Left lung (tissue), 4 donors: ENCODE measurements at regions not wholly inside any gene's neighbourhood (a gene's known extent, or its start where the extent isn't known, plus 50 kb on each side); places are given as distances from the start of the nearest gene placed in this dataset.

ENCODE experiments used
- ATAC-seq: fragments of 200-7000 bp; cut with Tn5 transposase; one replicate; pipeline ENCODE4 v1.9.1; 2020; ENCODE audit warnings: moderate library complexity
- DNase-seq, 4 donors: peaks; one replicate each; pipeline ENCODE4 v3.0.0-alpha.2; 2013 to 2020
- H3K27ac ChIP-seq, 2 donors: fragments of 200-600 bp; sonication (generic) in 1 of 2; one replicate each; pipeline versions ENCODE4 v1.5.0 to v1.8.0; 2020 to 2021
- H3K27me3 ChIP-seq, 2 donors: fragments of 200-600 bp; sonication (generic) in 1 of 2; one replicate each; pipeline versions ENCODE4 v1.5.0 to v1.8.0; 2020 to 2021
- H3K36me3 ChIP-seq, 2 donors: fragments of 200-600 bp; sonication (generic) in 1 of 2; one replicate each; pipeline versions ENCODE4 v1.5.0 to v1.8.0; 2020 to 2021
- H3K4me1 ChIP-seq, 2 donors: fragments of 200-600 bp; one replicate each; pipeline ENCODE4 v1.8.0; 2021
- H3K4me3 ChIP-seq, 2 donors: fragments of 200-600 bp; sonication (generic) in 1 of 2; one replicate each; pipeline versions ENCODE4 v1.5.0 to v1.8.0; 2020 to 2021; ENCODE audit warnings: mild to moderate bottlenecking in 1 of 2
- H3K9me3 ChIP-seq, 2 donors: fragments of 200-600 bp; sonication (generic) in 1 of 2; one replicate each; pipeline versions ENCODE4 v1.5.0 to v1.8.0; 2020 to 2021
- CTCF ChIP-seq, 2 donors: fragments of 200-600 bp; sonication (generic) in 1 of 2; IDR thresholded peaks; one replicate each; pipeline versions ENCODE4 v1.5.0 to v1.8.0; 2021; ENCODE audit warnings: antibody characterized with exemption in 2 of 2
- intact Hi-C, 2 donors: fragments of 100-400 bp; cut with DNase I; formaldehyde crosslinking; loops; one replicate each; pipeline versions ENCODE4 v1.11.2 to v1.14.2; 2022
- donor health status: DM: no; HTN: yes; CAD: no.
- donor health status: DM: no; HTN: no; CAD: no.

DNA sequence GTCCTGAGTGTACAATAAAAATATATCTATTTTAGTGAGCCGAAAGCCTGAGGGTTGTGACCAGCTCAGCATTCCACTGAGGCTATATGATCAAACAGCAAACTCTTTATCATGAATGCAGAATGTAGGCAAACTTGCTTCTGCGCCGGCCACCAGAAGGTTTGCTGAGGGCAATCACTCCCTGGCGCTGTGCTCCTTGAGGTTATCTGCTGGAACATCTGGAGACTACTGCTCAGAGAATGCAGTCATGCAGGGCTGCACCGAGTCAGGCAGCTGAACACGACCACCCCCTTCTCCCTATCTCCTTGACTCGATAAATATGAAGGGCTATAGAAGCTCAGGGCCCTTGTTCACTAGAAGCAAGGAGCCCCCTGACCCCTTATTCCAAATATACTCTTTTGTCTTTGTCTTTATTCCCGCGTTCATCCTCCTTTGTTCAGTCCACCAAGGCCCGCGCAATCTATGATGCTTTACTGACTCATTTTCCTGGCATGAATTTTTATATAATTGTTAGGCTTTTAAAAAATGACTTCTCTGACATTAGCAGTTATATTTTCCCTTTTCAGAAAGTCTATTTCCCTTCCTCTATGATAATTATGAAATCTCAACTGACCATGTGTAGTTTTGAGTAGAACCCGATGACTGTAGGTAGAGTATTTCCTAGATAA lies 1089.3 kb downstream of the SLC16A7 start:
- ATAC-seq, result no peak
- H3K4me3 ChIP-seq, result no peak overlapping the region
- no peaks in the 10 kb centered on the region for H3K4me1 ChIP-seq
- no peaks in the 10 kb centered on the region for H3K36me3 ChIP-seq
- H3K27me3 ChIP-seq, result no peaks in the 10 kb centered on the region
- H3K27ac ChIP-seq, result no peak overlapping the region
- H3K9me3 ChIP-seq, result peaks cover 0 to 18% of the 10 kb centered on the region in 2 donors
- intact Hi-C loops, result no loop called here
- TF ChIP-seq CTCF (IDR thresholded peaks at IDR 0.05), result no peak
- DNase-seq, result no peak

GRCh38 chr12:60689137-60689536 lies 1093.3 kb downstream of the SLC16A7 start:
- no peaks in the 10 kb centered on the region for H3K36me3 ChIP-seq
- intact Hi-C loops, result no loop called here
- ATAC-seq, result no peak
- no peaks in the 10 kb centered on the region for H3K4me1 ChIP-seq
- no peak for DNase-seq
- TF ChIP-seq CTCF (IDR thresholded peaks at IDR 0.05), result no peak
- H3K4me3 ChIP-seq, result no peak overlapping the region
- no peaks in the 10 kb centered on the region for H3K27me3 ChIP-seq
- H3K27ac ChIP-seq, result no peak overlapping the region
- H3K9me3 ChIP-seq, result peaks cover 0 to 15% of the 10 kb centered on the region in 2 donors

DNA sequence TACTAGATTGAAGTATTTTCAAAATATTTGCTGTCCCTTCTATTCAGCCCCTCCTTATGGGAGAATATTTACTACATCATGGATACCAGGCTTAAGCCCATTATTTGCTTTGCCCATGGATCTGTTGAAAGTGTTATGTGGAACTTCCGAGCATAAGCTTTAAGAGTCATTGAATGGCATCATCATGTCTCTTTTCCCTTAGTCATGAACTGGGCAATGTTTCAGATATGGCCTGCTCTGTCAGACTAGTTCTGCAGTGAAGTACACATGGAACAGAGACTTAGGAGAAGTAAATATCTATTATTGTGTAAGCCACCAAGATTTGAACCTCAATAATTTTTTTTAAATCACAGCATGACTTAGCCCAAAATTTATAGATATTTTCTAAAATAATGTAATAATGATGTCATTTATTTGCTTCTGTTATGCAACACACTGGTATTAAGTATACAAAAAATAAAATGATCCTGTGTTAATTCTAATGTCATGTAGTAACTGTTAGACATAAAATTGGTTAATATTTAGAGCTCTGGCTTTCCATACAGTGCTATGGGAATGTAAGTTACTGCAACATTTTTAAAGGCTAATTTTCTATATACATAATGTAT lies 1097.3 kb downstream of the SLC16A7 start:
- no peaks in the 10 kb centered on the region for H3K27me3 ChIP-seq
- DNase-seq (no peak), ATAC-seq (no peak)
- H3K4me3 ChIP-seq, result no peak overlapping the region
- no peak for TF ChIP-seq CTCF (IDR thresholded peaks at IDR 0.05)
- intact Hi-C loops, result no loop called here
- peaks cover 0 to 15% of the 10 kb centered on the region in 2 donors for H3K9me3 ChIP-seq
- no peaks in the 10 kb centered on the region for H3K36me3 ChIP-seq
- no peaks in the 10 kb centered on the region for H3K4me1 ChIP-seq
- H3K27ac ChIP-seq, result no peak overlapping the region

- DNase-seq (no peak), ATAC-seq (no peak)
- intact Hi-C loops, result no loop called here
- Histone ChIP-seq H3K9me3 (peaks cover 0 to 24% of the 10 kb centered on the region in 2 donors), H3K27me3 (no peaks in the 10 kb centered on the region), H3K4me1 (no peaks in the 10 kb centered on the region), H3K36me3 (no peaks in the 10 kb centered on the region), H3K4me3 (no peak overlapping the region), H3K27ac (no peak overlapping the region)
- TF ChIP-seq CTCF (IDR thresholded peaks at IDR 0.05), result no peak
Observed at GRCh38 chr12:60704171-60704914, 1108.5 kb downstream of the SLC16A7 start.

DNA sequence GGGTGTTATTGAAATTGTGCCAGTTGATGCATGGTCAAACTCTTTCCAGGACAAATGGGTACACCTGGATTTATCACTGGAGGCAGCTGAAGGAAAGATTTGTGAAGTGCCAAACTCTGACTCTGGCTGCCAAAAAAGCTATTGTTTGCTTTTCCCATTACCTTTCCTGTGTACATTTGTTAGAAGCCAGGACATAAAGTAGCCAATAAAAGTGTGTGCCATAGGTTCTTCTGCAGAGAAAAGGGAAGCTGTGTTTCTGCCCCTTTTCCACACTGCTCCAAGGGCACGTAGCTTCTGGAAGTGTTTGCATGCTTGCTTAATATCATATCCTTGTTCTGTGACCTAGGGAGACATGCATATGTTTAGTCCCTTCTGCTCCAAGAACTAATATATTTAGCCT lies 1114.4 kb downstream of the SLC16A7 start:
- H3K4me1 ChIP-seq, result no peaks in the 10 kb centered on the region
- intact Hi-C loops, result no loop called here
- ATAC-seq (no peak), DNase-seq (no peak)
- no peak overlapping the region for H3K4me3 ChIP-seq
- H3K36me3 ChIP-seq, result no peaks in the 10 kb centered on the region
- H3K9me3 ChIP-seq, result peaks cover 0 to 23% of the 10 kb centered on the region in 2 donors
- no peak for TF ChIP-seq CTCF (IDR thresholded peaks at IDR 0.05)
- H3K27ac ChIP-seq, result no peak overlapping the region
- H3K27me3 ChIP-seq, result no peaks in the 10 kb centered on the region
